Esophagus mucosa (tissue), 1 donor: ENCODE measurements at regions not wholly inside any gene's neighbourhood (a gene's known extent, or its start where the extent isn't known, plus 50 kb on each side); places are given as distances from the start of the nearest gene placed in this dataset.

Experiments used
- ATAC-seq: fragments of 200-7000 bp; cut with Tn5 transposase; one replicate; pipeline ENCODE4 v1.9.1; 2020
- donor health status: DM: yes; HTN: yes; CAD: no.

- no peak for ATAC-seq
Measured at GRCh38 chrX:113726898-113727297, 857.0 kb upstream of the HTR2C start.

GRCh38 chrX:113726466-113726865, 857.4 kb upstream of the HTR2C start:
- no peak for ATAC-seq

DNA sequence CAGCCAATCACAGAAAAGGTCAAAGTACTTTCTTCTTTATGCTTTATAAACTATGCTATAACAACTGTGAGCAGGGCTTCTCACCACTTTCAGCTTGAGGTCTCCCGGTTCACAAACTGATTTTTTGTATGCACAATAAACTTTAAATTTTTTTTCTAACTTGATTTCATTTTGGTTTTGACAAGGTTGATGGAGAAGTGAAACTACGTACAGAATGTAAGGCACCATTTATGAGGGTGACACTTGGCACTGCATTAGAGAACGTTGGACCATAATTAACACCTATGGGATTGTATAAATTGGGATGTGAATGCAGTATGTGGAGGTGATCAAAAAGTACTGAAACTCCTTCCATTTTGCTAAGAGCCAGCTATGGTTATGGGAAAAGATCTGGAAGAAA, 857.9 kb upstream of the HTR2C start:
- no peak for ATAC-seq

- ATAC-seq, result no peak
Measured at GRCh38 chrX:113699939-113700338, 859.3 kb upstream of the AMOT start.

- no peak for ATAC-seq
Measured at GRCh38 chrX:113675278-113675677, 834.6 kb upstream of the AMOT start.

DNA sequence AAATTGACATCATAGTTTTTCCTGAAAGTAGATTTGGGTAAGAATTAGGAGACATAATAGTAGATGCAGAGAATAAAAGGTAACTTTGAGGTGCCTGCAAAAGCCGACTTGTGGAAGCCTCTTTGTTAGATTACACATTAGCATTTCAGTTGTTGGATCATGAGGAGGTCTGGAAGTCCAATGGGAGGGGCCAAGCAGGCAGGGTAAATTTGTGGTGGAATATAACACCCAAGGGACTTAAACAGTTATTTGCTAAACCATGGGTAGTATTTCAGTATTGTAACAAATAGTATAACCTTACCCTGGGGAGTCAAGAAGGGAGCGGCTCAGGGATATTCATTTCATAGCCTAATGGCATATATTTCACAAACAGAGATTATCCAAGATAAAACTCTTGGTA, 810.7 kb upstream of the AMOT start:
- no peak for ATAC-seq

DNA sequence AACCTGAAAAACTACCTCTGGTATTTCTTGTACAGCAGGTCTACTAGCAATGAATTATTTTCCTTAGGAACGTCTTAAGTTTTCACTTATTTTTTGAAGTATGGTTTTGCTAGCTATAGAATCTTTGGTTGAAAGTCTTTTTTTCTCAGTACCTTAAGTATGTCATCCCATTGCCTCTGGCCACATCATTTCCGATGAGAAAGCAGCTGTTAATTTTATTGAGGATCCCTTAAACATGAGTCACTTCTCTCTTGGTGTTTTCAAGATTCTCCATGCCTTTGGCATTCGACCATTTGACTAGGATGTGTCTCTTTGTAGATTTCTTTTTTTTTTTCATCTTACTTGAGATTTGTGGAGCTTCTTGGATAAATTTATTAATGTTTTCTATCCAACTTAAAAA, 803.8 kb upstream of the AMOT start:
- no peak for ATAC-seq

- ATAC-seq, result no peak
Measured at GRCh38 chrX:113634565-113634964, 793.9 kb upstream of the AMOT start.

DNA sequence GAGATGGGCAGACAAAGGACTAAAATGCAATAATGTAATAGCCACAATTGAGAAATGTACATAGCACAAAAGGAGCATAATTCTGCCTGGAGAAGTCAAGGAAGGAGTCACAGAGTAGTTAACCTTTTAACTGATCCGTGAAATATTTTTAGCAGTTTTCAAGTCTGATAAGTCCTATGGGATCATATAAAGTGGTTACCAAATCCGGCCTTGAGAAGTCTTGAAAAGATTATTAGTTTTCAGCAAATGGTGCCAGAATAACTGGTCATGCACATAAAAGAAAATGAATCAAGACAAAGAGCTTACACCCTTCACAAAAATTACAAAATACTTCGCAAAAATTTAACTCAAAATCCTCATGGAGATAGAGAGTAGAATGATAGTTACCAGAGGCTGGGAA, 788.7 kb upstream of the AMOT start:
- ATAC-seq, result no peak

DNA sequence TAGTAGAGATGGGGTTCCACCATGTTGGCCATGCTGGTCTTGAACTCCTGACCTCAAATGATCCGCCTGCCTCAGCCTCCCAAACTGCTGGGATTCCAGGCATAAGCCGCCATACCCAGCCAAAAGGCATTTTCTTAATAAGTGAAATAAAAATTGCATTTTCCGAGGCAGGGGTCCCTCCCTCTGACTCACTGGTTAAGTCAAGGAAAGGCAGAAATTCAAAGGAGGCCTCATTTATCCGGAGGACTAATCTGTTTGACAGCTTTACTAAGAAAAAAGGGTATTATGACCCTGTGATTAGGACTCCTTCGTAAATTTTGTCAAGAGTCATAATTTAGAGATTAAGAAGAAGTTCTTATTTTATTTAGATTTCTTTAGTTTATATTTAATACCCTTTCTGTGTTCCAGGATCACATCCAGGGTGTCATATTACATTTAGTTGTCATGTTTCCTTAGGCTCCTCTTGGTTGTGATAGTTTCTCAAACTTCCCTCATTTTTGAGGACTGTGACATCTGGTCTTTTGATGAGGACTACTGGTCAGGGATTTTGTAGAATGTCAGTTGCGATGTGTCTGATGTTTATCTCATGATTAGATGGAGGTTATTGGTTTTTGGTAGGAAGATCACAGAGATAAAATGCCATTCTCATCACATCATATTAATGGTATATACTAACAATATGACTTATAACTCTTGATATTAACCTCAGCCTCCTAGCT, 753.7 kb upstream of the AMOT start:
- no peak for ATAC-seq

GRCh38 chrX:113586281-113586898, 745.8 kb upstream of the AMOT start:
- no peak for ATAC-seq

DNA sequence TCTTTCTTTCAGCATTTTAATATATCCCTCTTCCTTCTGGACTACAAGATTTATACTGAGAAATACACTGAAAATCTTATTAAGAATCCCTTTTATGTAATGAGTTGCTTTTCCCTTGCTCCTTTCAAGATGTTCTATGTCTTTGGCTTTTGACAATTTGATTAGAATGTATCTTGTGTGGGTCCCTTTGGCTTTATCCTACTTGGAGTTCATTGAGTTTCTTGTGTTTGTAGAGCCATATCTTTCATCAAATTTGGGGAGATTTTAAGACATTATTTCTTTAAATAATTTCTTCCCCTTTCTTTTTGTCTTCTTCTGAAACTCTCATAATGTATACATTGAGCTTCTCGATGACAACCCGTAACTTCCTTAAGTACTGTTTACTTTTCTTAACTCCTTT, 739.9 kb upstream of the AMOT start:
- no peak for ATAC-seq

DNA sequence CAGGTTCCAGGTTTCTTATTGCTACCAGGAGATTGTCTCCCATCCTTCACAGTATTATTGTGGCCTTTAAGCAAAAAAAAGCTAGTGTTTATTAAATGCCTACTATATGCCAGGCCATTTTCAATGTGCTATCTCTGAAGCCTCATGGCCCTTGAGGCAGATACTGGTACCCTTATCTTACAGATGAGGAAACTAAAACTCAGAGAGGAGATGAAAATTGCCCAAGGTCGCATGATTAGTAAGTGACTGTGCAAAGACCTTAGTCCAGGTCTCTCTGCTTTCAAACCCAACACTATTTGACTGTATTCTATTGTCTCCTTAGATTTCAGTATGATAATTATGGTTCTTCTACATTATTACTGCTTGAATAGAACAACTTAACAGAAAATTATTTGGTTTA, 717.9 kb upstream of the AMOT start:
- no peak for ATAC-seq

GRCh38 chrX:113551919-113552318, 711.3 kb upstream of the AMOT start:
- ATAC-seq, result no peak

- ATAC-seq, result no peak
Measured at GRCh38 chrX:113548308-113549015, 707.8 kb upstream of the AMOT start.

DNA sequence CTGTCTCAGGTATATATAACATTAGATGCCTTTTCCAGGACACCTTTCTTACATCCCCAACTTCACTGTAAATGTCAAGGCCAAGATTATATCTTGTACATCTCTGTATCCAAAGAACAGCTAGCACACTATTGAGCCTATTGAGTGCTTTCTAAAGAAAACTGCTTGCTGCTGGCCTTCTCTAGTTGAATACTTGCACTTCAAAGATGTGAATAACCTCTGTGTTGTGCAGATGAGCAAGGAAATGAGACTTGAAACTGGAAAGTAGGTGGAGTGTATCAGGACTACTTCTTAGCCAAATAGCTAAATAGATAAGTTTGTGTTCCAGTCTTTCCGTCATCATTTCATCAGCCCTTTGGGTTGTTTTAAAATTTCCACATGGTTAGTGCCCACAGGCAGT, 704.4 kb upstream of the AMOT start:
- no peak for ATAC-seq

GRCh38 chrX:113539599-113540356, 699.1 kb upstream of the AMOT start:
- no peak for ATAC-seq

DNA sequence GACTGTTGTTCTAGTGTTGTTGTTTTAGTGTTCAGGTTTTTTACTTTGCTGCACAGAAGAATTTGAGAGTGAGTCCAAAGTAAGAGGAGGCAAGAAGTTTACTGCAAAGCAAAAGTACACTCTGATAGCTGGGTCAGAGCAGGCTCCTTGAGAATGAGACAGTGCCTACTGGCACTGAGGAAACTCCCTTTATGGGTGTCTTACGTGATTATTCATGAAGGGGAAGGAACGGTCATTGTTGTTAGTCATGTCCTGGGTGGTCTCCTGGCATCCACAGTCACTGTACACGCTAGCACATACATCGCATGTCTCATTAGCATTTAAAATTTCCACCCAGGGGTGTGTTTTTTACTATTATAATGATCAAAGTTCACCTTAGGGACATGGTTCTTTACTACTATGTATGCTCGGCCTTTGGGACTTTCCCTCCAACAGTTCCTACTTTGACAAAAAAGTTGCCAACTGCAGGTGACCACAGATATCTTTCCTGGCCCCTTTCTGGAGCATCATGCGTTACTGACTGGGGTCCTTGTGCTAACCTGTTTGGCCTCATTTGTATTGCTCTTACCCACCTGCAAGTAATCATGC, 688.9 kb upstream of the AMOT start:
- no peak for ATAC-seq

DNA sequence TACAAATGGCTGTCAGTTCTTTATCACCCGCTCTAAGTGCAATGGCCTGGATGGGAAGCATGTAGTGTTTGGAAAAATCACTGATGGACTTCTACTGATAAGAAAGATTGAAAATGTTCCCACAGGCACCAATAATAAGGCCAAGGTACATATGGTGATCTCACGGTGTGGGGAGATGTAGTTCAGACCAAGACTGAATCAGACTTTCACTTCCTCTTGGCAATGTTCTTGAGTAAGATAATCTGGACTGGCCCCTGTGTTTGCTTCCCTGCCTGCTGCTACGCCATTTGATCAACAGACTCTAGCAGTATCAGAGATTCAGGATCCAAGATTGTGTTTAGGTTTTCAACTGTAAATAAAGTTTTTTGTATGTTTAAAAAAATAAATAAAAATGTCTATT, 682.2 kb upstream of the AMOT start:
- ATAC-seq, result no peak

GRCh38 chrX:113514906-113515305, 674.3 kb upstream of the AMOT start:
- ATAC-seq, result no peak

DNA sequence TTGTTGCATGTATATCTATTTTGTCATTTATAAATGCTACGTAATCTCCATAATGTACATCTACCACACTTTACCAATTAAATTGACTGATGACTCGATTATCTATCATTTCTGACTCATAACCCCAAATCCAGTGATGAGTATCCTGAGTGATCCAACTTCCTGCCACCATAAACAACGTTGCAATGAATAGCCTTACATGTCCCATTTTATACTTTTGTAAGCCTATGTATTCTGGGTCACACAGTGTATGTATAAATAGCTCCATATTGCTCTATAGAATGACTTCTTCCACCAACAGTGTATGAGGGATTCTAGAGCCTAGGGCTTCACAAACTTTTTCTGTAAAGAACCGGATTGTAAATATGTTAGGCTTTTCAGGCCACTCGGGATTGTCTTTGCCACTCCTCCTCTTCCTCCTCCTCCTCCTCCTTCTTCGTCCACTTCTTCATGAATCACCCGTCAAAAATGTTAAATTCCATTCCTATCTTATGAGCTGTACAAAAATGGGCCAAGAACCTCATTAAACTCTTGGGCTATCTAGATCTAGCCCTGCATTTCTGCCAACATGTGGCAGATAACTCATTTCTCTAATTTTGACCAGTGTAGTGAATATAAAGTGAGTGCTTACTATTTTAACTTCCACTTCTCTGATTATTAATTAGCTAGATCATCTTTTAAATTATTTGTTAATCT, 672.2 kb upstream of the AMOT start:
- no peak for ATAC-seq

DNA sequence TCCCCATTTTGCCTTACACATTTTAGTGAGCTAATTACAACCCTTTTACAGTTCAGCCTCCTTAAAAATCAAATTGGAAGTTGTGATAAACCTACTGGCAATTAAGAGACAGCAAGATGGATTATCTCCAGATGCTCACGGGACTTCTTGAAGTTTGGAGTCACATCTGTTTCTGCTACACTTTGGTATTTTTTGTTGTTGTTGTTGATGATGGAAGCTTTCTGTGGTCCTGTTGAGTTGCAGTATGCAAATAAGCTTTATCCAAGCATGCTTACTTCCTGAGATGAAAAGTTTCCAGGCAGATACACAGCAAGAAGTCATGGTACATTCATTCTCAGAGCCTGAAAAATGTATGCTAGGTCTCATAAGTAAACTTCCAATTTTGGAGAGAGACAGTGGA, 670.0 kb upstream of the AMOT start:
- no peak for ATAC-seq
